Pancreas (tissue), 10 donors: ENCODE measurements at regions not wholly inside any gene's neighbourhood (a gene's known extent, or its start where the extent isn't known, plus 50 kb on each side); places are given as distances from the start of the nearest gene placed in this dataset.
"Not testable (repeated sequence)": the region's sequence is repeated elsewhere in the genome, so short reads cannot be mapped to it uniquely, and the experiment has no call there.

Experiments used
- ATAC-seq, 4 donors: fragments of 200-7000 bp; cut with Tn5 transposase; one replicate each; pipeline versions ENCODE4 v1.8.0 to v1.9.1; 2020; ENCODE audit warnings: mild to moderate bottlenecking in 4 of 4, moderate library complexity in 4 of 4
- DNase-seq, 6 donors: peaks; one replicate each; pipeline ENCODE4 v3.0.0-alpha.2; 2020
- FAIRE-seq: peaks from 2 replicates; lab custom pipeline; 2012; peaks lifted over from hg19 to GRCh38; lab: Jason Lieb, UNC
- H3K27ac ChIP-seq, 4 donors: fragments of 200-600 bp; sonication (generic); 1 replicate in 3 of 4; 2 replicates in 1 of 4; pipeline versions ENCODE4 v1.5.0 to v1.8.0; 2020
- H3K27me3 ChIP-seq, 4 donors: fragments of 200-600 bp; one replicate each; pipeline ENCODE4 v1.8.0; 2021
- H3K36me3 ChIP-seq, 3 donors: fragments of 200-600 bp; sonication (generic) in 1 of 3; one replicate each; pipeline versions ENCODE4 v1.5.0 to v1.8.0; 2020 to 2021
- H3K4me1 ChIP-seq, 3 donors: fragments of 200-600 bp; one replicate each; pipeline ENCODE4 v1.8.0; 2021
- H3K4me3 ChIP-seq, 4 donors: fragments of 200-600 bp; sonication (generic) in 2 of 4; one replicate each; pipeline versions ENCODE4 v1.5.0 to v1.8.0; 2020 to 2021
- H3K9me3 ChIP-seq, 4 donors: fragments of 200-600 bp; one replicate each; pipeline ENCODE4 v1.8.0; 2021
- CTCF ChIP-seq, 4 donors: fragments of 200-600 bp; sonication (generic) in 3 of 4; IDR thresholded peaks; one replicate each; pipeline versions ENCODE4 v1.5.0 to v1.8.0; 2021; ENCODE audit warnings: antibody characterized with exemption in 4 of 4
- WGBS, 2 donors: extraction: QIAGEN DNeasy Blood & Tissue Kit; methylation state at CpG; one replicate each; pipeline ENCODE4 v1.1.7; 2013; 5-methylcytosine and 5-hydroxymethylcytosine counted together
- intact Hi-C, 3 donors: fragments of 100-400 bp; cut with DNase I; formaldehyde crosslinking; loops; one replicate each; pipeline versions ENCODE4 v1.11.1 to v1.14.2; 2022
- donor health status: healthy with polysubstance abuse.
- donor health status: DM: no; HTN: no; CAD: no; lungs with moderate emphysema.
- donor health status: DM: no; HTN: no; CAD: no.
- donor health status: control.
- donor health status: control.
- donor health status: Bipolar disorder and iron deficiency.
- donor health status: DM: yes; HTN: yes; CAD: no.
- donor health status: DM: no; HTN: no; CAD: no.
- donor health status: DM: no; HTN: no; CAD: no.
- donor health status: DM: yes; HTN: yes; CAD: no.

- Histone ChIP-seq H3K4me3 (no peak overlapping the region), H3K27me3 (no peaks in the 10 kb centered on the region), H3K27ac (no peak overlapping the region), H3K4me1 (no peaks in the 10 kb centered on the region), H3K36me3 (no peaks in the 10 kb centered on the region), H3K9me3 (no peaks in the 10 kb centered on the region)
- intact Hi-C loops, result no loop called here
- ATAC-seq (no peak), FAIRE-seq (no peak), DNase-seq (no peak)
- TF ChIP-seq CTCF (IDR thresholded peaks at IDR 0.05), result no peak
- WGBS, 2 donors, result 59 to 61% methylated on average over 3 of the region's 3 CpGs
Observed at GRCh38 chr3:67064105-67064504, 66.0 kb downstream of the KBTBD8 start.

- no peak for FAIRE-seq
- no peak for TF ChIP-seq CTCF (IDR thresholded peaks at IDR 0.05)
Observed at GRCh38 chr3:67067251-67067650, 69.1 kb downstream of the KBTBD8 start.

GRCh38 chr3:67072640-67073039 lies 74.5 kb downstream of the KBTBD8 start:
- FAIRE-seq, H3K27me3 ChIP-seq, ATAC-seq, DNase-seq, H3K27ac ChIP-seq, H3K9me3 ChIP-seq, intact Hi-C loops, H3K36me3 ChIP-seq, H3K4me3 ChIP-seq, H3K4me1 ChIP-seq: not testable (repeated sequence)
- WGBS, 2 donors, result 85 to 87% methylated on average over 2 of the region's 2 CpGs

More at GRCh38 chr3:67067251-67067650, 69.1 kb downstream of the KBTBD8 start:
- no peak overlapping the region for H3K27ac ChIP-seq
- H3K4me3 ChIP-seq, result no peak overlapping the region
- no peaks in the 10 kb centered on the region for H3K27me3 ChIP-seq
- DNase-seq, result no peak
- intact Hi-C loops, result no loop called here
- no peaks in the 10 kb centered on the region for H3K36me3 ChIP-seq
- H3K9me3 ChIP-seq, result no peaks in the 10 kb centered on the region
- no peak for ATAC-seq
- WGBS, 2 donors, result 51 to 54% methylated on average over 4 of the region's 4 CpGs
- H3K4me1 ChIP-seq, result no peaks in the 10 kb centered on the region

GRCh38 chr3:67073812-67074211 lies 75.7 kb downstream of the KBTBD8 start:
- 95 to 97% methylated on average over 1 of the region's 1 CpG for WGBS, 2 donors
- Histone ChIP-seq H3K27ac (no peak overlapping the region), H3K36me3 (no peaks in the 10 kb centered on the region), H3K27me3 (no peaks in the 10 kb centered on the region), H3K4me3 (no peak overlapping the region), H3K9me3 (no peaks in the 10 kb centered on the region), H3K4me1 (no peaks in the 10 kb centered on the region)
- ATAC-seq, result no peak
- TF ChIP-seq CTCF (IDR thresholded peaks at IDR 0.05), result no peak
- no peak for FAIRE-seq
- DNase-seq, result no peak
- intact Hi-C loops, result no loop called here

GRCh38 chr3:67075295-67075694 lies 77.2 kb downstream of the KBTBD8 start:
- Histone ChIP-seq H3K9me3 (no peaks in the 10 kb centered on the region), H3K27ac (no peak overlapping the region), H3K36me3 (no peaks in the 10 kb centered on the region), H3K27me3 (no peaks in the 10 kb centered on the region), H3K4me3 (no peak overlapping the region), H3K4me1 (no peaks in the 10 kb centered on the region)
- no peak for ATAC-seq
- WGBS, 2 donors, result 75 to 79% methylated on average over 2 of the region's 2 CpGs
- intact Hi-C loops, result no loop called here
- no peak for FAIRE-seq
- no peak for TF ChIP-seq CTCF (IDR thresholded peaks at IDR 0.05)
- DNase-seq, result no peak
